IPS-18a (cell line): ENCODE measurements at regions not wholly inside any gene's neighbourhood (a gene's known extent, or its start where the extent isn't known, plus 50 kb on each side); places are given as distances from the start of the nearest gene placed in this dataset.

ENCODE experiments used
- H3K27ac ChIP-seq: one replicate; pipeline ENCODE4 v1.5.1; 2013; ENCODE audit warnings: low read length
- H3K27me3 ChIP-seq: one replicate; pipeline ENCODE4 v1.6.1; 2013; ENCODE audit warnings: mild to moderate bottlenecking, low read length; ENCODE audit not compliant: control insufficient read depth, insufficient read depth
- H3K36me3 ChIP-seq: one replicate; pipeline ENCODE4 v1.6.1; 2013; ENCODE audit warnings: low read depth, low read length; ENCODE audit not compliant: control insufficient read depth
- H3K4me1 ChIP-seq: one replicate; pipeline ENCODE4 v1.6.1; 2013; ENCODE audit warnings: low read depth, low read length; ENCODE audit not compliant: control insufficient read depth
- H3K4me3 ChIP-seq: one replicate; pipeline ENCODE4 v1.5.1; 2013; ENCODE audit warnings: low read length
- H3K9ac ChIP-seq: one replicate; pipeline ENCODE4 v1.6.1; 2013; ENCODE audit warnings: mild to moderate bottlenecking, low read length, moderate library complexity
- H3K9me3 ChIP-seq: one replicate; pipeline ENCODE4 v1.6.1; 2013; ENCODE audit warnings: low read depth, low read length; ENCODE audit not compliant: control insufficient read depth

- Histone ChIP-seq H3K36me3 (no peaks in the 10 kb centered on the region), H3K9ac (no peak overlapping the region), H3K27me3 (no peaks in the 10 kb centered on the region), H3K4me1 (peaks cover 5% of the 10 kb centered on the region), H3K9me3 (no peaks in the 10 kb centered on the region), H3K27ac (no peak overlapping the region), H3K4me3 (no peak overlapping the region)
Observed at GRCh38 chr22:27080036-27080578, 422.7 kb downstream of the MIAT start.

DNA sequence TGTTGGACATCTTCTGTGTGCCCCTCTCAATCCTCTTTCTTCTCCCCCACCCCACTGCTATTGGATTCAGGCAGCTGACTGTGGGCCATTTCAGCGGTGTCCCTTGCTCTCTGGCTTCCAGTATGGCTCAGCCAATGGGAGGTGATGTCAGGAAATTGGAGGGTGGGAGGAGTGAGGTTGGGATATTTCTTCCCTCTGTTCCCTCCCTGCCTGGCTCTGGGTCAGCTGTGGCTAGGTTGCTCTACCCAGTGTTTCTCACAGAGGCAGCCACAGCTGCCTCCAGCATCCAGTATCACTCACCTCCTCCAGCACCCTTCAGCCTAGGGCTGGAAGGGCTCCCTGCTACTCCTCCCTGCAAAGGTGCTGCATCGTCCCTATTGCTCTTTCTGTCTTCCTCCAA, 423.5 kb downstream of the MIAT start:
- H3K4me1 ChIP-seq, result peaks cover 10% of the 10 kb centered on the region
- no peak overlapping the region for H3K27ac ChIP-seq
- no peaks in the 10 kb centered on the region for H3K36me3 ChIP-seq
- H3K4me3 ChIP-seq, result no peak overlapping the region
- H3K9ac ChIP-seq, result no peak overlapping the region
- no peaks in the 10 kb centered on the region for H3K9me3 ChIP-seq
- H3K27me3 ChIP-seq, result no peaks in the 10 kb centered on the region

GRCh38 chr22:27083610-27084009, 426.2 kb downstream of the MIAT start:
- no peak overlapping the region for H3K27ac ChIP-seq
- H3K27me3 ChIP-seq, result no peaks in the 10 kb centered on the region
- H3K9me3 ChIP-seq, result no peaks in the 10 kb centered on the region

DNA sequence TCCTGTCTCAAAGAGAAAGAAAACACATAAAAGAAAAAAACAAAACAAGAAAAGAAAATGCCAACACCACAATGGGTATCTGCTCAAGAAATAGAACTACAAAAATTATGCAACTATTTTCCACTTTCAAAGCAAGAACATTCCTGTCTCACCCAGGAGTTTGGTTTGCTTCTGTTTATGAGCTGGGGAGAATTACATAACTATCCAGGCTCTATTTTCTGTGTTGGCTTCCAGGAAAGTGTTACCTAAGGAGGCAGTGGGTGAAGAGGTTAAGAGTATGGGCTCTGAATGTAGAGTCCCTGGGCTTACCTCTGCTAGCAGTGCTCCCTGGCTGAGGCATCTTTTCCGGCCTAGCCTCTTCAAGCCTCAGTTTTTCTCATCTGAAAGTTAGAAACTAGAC, 426.7 kb downstream of the MIAT start:
- H3K27me3 ChIP-seq, result no peaks in the 10 kb centered on the region
- no peak overlapping the region for H3K9ac ChIP-seq
- no peak overlapping the region for H3K4me3 ChIP-seq
- H3K4me1 ChIP-seq, result peaks cover 18% of the 10 kb centered on the region
- H3K36me3 ChIP-seq, result no peaks in the 10 kb centered on the region
- H3K27ac ChIP-seq, result no peak overlapping the region
- no peaks in the 10 kb centered on the region for H3K9me3 ChIP-seq

More at GRCh38 chr22:27083610-27084009, 426.2 kb downstream of the MIAT start:
- no peaks in the 10 kb centered on the region for H3K36me3 ChIP-seq
- no peak overlapping the region for H3K9ac ChIP-seq
- no peak overlapping the region for H3K4me3 ChIP-seq
- H3K4me1 ChIP-seq, result peaks cover 18% of the 10 kb centered on the region

DNA sequence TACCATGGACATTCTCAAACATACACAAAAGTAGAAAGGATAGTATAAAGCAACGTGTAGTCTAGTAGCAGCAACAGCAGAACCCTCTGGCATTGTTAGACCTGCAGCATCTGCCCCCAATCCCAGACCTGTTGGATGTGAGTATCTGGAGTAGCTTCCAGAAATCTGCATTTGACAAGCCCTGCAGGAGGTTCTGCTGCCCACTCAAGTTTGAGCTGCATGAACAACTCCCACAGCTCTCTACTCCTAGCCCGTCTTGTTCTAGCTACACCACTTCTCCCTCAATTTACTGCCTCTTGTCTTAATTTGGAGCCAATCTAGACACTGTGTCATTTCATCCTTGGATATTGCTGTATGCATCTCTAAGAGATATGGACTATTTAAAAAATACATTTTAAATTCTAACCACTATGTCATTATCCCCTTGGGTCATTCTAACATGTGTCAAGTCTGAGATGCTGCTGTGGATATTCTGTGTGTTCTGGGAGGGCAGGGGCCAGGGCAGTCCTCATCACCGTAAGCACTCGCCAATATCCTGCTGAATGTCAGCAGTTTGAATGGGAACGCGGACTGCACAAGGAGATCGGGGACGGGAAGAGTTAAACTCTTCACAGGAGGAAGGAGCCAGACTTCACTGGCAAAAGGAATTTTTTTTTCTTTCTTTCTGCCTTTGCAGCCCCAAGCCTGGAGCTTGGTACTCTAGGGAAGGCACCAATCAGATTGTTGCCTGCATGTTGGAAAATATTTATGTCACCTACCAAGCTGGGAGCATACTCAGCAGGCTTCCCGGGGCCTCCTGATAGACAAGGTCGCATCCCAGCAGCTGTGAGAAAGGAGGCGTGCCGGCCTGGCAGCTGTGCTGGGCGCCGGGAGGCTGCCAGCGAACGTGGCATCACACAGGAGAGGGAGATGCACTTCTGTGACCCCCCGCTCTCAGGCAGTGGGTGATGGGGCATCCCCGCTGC, 429.0 kb downstream of the MIAT start:
- H3K9me3 ChIP-seq, result no peaks in the 10 kb centered on the region
- H3K27ac ChIP-seq, result no peak overlapping the region
- H3K4me1 ChIP-seq, result peaks cover 18% of the 10 kb centered on the region
- no peak overlapping the region for H3K4me3 ChIP-seq
- no peak overlapping the region for H3K9ac ChIP-seq
- H3K36me3 ChIP-seq, result no peaks in the 10 kb centered on the region
- H3K27me3 ChIP-seq, result no peaks in the 10 kb centered on the region

DNA sequence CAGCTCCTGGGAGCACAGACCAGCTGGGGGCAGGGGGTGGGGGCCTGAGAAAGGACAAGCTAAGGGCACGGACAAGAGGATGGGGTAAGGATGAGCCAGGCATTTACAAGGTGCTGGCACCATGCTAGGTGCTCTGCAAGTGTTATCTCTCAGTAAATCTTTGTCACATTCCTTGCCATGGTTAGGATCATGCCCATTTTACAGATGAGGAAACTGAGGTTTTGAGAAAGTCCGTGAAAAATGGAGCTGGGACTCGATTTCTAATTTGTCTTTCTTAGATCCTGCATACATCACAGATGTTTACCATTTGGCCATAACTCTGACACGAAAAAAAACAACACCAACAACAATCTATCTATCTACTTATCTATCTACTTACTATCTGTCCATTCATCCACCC, 429.7 kb downstream of the MIAT start:
- no peaks in the 10 kb centered on the region for H3K9me3 ChIP-seq
- no peaks in the 10 kb centered on the region for H3K36me3 ChIP-seq
- no peak overlapping the region for H3K9ac ChIP-seq
- no peaks in the 10 kb centered on the region for H3K27me3 ChIP-seq
- H3K4me3 ChIP-seq, result no peak overlapping the region
- H3K4me1 ChIP-seq, result peaks cover 18% of the 10 kb centered on the region
- H3K27ac ChIP-seq, result no peak overlapping the region

DNA sequence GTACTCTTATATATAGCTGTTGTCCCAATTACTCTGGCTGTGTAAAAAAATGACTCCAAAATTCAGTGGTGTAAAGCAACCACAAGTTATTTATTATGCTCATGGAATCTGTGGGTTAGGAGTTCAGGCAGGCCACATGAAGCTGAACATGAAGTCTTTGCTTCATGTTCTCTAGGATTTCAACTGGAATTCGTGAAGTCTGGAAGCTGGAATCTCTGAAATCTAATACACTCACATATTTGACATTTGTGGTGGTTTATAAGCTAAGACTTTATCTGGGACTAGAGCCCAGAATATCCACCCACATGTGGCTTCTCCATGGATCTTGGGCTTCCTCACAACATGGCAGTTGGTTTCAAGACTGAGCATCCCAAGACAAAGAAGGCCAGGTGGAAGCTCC, 430.6 kb downstream of the MIAT start:
- Histone ChIP-seq H3K27me3 (no peaks in the 10 kb centered on the region), H3K9me3 (no peaks in the 10 kb centered on the region), H3K27ac (no peak overlapping the region), H3K4me3 (no peak overlapping the region), H3K36me3 (no peaks in the 10 kb centered on the region), H3K9ac (no peak overlapping the region), H3K4me1 (peaks cover 18% of the 10 kb centered on the region)

- Histone ChIP-seq H3K36me3 (no peaks in the 10 kb centered on the region), H3K4me3 (no peak overlapping the region), H3K9ac (no peak overlapping the region), H3K27me3 (no peaks in the 10 kb centered on the region), H3K9me3 (no peaks in the 10 kb centered on the region), H3K4me1 (peaks cover 13% of the 10 kb centered on the region), H3K27ac (no peak overlapping the region)
Observed at GRCh38 chr22:27089264-27089663, 431.9 kb downstream of the MIAT start.

GRCh38 chr22:27090611-27091011, 433.2 kb downstream of the MIAT start:
- Histone ChIP-seq H3K27me3 (no peaks in the 10 kb centered on the region), H3K27ac (no peak overlapping the region), H3K4me1 (peaks cover 11% of the 10 kb centered on the region)

GRCh38 chr22:27093422-27093821, 436.0 kb downstream of the MIAT start:
- H3K9me3 ChIP-seq, result no peaks in the 10 kb centered on the region
- H3K36me3 ChIP-seq, result no peaks in the 10 kb centered on the region
- no peak overlapping the region for H3K9ac ChIP-seq
- H3K4me3 ChIP-seq, result no peak overlapping the region
- H3K4me1 ChIP-seq, result no peaks in the 10 kb centered on the region
- H3K27ac ChIP-seq, result no peak overlapping the region
- H3K27me3 ChIP-seq, result no peaks in the 10 kb centered on the region

More at GRCh38 chr22:27090611-27091011, 433.2 kb downstream of the MIAT start:
- no peaks in the 10 kb centered on the region for H3K9me3 ChIP-seq
- H3K4me3 ChIP-seq, result no peak overlapping the region
- H3K36me3 ChIP-seq, result no peaks in the 10 kb centered on the region
- no peak overlapping the region for H3K9ac ChIP-seq

GRCh38 chr22:27094633-27095308, 437.4 kb downstream of the MIAT start:
- no peaks in the 10 kb centered on the region for H3K9me3 ChIP-seq
- no peaks in the 10 kb centered on the region for H3K36me3 ChIP-seq
- no peak overlapping the region for H3K27ac ChIP-seq
- no peak overlapping the region for H3K4me3 ChIP-seq
- no peak overlapping the region for H3K9ac ChIP-seq
- H3K27me3 ChIP-seq, result no peaks in the 10 kb centered on the region
- peaks cover 2% of the 10 kb centered on the region for H3K4me1 ChIP-seq
